Posterior cingulate gyrus (tissue), 11 donors: ENCODE measurements at regions not wholly inside any gene's neighbourhood (a gene's known extent, or its start where the extent isn't known, plus 50 kb on each side); places are given as distances from the start of the nearest gene placed in this dataset.

Source experiments
- DNase-seq, 10 donors: peaks; one replicate each; pipeline versions ENCODE4 v3.0.0 to v3.0.0-alpha.2; 2020 to 2021; ENCODE audit warnings: mixed read lengths in 3 of 10
- intact Hi-C: fragments of 100-400 bp; cut with DNase I; formaldehyde crosslinking; loops from one replicate; pipeline ENCODE4 v1.15.1; 2023

DNA sequence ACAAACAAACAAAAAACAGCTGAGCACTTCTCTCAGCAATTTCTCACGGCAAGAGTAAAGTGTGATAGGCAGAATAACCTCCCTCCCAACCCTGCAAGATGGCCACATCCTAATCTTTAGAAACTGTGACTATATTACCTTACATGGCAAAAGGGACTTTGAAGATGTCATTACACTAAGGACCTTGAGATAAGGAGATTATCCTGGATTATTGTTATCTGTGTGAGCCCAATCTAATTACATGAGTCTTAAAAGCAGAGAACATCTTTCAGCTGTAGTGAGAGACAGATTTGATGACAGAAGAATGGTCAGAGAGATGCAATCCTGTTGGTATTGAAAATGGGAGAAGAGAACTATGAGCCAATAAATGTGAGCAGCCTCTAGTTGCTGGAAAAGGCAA lies 347.9 kb downstream of the CDH9 start:
- DNase-seq, result no peak
- intact Hi-C loops, result no loop called here

DNA sequence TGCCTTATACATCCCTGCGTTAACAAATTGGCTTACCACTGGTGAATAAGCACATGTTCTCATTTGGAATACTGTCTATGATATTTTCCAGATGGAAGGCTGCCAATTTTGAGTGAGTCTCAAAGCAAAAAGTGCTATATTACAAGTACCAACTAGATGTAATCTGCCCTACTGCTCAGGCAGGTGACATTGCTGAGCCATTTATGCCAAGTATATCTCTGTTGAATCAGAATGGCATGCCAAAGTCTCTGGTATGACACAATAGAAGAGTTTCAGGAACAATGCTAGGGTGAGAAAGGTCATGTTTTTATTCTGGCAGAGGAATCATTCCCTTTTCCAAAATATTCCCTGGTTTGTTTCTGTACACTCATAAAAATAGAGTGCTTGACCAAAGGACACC lies 356.5 kb downstream of the CDH9 start:
- no peak for DNase-seq
- intact Hi-C loops, result no loop called here

DNA sequence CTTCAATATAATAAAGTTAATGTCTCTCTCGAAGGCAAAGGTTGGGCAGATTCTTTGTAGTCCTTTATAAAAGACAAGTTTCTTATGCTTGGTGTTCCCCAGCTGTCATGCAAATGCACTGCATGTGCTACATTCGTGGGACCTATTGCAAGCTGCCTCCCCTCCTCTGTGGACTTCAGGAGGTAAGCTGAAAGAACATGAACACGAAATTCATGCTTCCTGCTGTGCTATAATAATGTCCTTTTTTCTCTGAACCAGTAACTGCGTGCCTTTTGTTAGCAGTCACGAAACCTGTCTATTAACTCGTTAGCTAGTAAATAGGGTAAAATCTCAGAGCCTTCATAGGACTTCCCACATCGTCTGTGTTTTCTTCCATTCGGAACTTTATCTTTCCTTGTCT lies 363.5 kb downstream of the CDH9 start:
- DNase-seq, result no peak
- intact Hi-C loops, result no loop called here

DNA sequence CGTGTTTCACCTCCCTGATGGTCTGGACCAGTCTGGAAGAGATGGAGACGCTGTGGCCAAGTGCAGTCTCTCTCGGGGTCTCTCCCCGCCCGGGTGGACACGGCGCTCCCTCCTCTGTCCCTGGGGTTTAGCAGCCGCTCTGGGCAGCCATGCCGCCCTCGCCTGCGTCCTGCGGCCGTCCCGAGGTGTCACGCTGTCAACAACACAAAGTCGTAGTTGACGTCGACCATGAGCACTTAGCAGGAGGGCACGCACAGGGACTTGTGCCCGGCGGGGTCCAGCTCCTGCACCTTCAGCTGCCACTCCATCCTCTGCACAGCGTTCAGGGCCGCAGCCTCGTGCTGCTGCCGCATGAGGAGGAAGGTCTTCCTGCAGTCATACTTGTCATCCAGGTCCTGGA lies 368.9 kb downstream of the CDH9 start:
- DNase-seq, result peak in 3 of 10 donors; percentile 66 to 79 (median 74)
- intact Hi-C loops, result no loop called here

DNA sequence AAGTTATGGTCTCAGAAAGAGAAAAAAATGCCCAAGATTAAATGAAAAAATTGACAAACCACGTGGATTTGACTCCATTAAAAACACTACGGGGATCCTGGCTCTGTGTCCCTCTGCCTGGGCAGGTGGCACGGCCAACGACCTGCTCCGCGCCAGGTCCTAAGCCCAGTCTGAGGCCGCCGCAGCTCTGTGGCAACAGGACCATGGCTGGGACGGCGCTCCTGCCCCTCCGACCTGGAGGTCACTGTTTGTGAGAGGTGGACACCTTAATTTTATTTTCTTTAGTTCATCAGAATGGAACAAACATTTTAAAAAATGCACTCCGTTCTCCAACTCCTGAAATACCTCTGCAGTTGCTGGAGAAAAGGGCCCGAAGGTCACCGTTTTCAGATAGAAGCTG lies 369.4 kb downstream of the CDH9 start:
- intact Hi-C loops, result no loop called here
- peak in 1 of 10 donors; percentile 60 for DNase-seq

DNA sequence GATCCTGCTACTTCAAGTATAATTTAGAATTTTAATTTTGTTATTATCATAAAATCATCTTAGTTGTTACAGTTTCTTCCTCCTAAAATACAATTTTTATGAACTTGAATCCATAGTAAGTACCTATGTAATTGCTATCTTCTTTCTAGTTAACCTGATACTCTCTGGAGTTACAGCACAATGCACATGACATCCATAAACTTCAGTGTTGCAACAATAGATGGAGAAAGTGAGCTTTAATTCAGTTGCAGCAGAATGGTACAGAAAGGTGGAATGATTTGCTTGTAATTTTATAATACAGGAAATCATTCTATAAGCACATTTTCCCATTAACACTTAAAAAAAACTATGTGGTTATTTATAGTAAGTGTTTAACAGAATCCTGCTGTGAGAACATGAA lies 372.0 kb downstream of the CDH9 start:
- DNase-seq, result no peak
- intact Hi-C loops, result no loop called here

DNA sequence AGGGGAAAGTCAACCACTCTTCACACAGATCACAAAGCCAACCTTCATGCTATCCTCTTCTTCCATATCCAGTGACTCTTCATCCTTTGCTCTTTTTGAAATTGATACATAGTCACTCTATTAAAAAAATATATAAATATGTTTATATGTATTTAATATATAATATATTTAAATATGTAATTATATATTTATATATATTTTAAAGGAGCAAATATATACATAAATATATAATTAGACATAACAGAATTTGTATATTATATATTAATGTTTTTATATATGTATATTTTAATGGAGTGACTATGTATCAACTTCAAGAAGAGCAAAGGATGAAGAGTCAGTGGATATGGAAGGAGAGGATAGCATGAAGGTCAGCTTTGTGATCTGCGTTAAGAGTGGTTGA lies 374.9 kb downstream of the CDH9 start:
- no peak for DNase-seq
- intact Hi-C loops, result no loop called here

DNA sequence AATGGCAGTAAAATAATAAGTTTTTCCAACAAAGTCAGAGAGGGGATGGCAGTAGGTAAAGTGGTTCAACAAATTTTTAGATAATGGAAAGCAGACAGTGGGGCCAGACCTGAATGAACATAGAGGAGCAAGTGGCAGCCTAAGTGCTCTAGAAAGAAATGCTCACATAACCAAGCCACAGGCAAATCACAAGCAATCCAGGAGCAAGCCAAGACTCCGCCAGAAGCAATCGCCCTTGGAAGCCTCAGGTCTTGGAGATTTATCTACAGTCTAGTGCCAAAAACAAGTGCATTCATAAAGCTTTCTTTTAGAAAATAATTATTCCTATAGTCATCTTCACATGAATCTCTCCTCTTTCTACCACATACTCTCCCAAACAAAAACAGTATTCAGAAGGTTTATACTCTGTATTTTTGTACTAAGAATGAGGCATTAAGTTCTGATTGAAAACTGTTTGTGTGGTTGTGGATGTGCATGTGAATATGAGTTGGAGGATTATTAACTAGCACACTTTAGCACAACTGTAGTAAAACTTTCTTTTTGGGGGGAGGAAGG lies 375.5 kb downstream of the CDH9 start:
- no peak for DNase-seq
- intact Hi-C loops, result no loop called here

DNA sequence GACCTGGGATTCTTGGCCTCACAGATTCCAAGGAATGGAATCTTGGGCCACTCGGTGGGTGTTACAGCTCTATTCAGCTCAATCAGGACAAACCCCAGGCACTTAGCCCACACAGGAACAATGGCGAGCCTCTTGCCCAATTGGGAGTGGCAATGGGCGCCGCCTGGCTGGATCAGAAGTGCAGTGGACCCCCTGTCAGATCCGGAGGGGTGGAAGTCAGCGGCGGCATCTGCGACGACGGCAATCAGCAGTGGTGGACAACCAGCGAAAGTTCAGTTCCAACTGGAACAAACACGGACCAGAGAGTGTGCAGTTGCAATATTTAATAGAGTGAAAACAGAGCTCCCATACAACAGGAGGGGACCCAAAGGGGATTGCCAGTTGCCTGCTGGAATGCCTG lies 378.3 kb downstream of the CDH9 start:
- DNase-seq, result peak in 1 of 10 donors; percentile 78
- intact Hi-C loops, result no loop called here

DNA sequence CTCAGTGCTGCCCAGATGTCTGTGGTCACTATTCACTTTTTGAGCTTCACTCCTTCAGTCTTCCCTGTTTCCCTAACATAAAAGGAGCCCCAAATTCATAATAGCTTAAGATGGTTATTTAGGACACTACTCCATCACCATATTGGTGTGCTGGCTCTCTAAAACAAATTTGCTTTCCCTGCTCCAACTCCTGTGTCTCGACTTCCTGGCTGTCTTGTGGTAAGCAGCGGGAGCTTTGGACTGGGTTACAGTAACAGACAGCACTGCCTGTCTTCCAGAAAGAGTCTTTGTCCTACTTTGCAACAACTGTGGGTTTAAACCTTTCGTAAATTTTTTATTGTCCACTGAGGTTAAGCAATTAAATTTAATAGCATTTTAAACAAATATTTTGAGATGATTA lies 389.4 kb downstream of the CDH9 start:
- DNase-seq, result no peak
- intact Hi-C loops, result no loop called here

DNA sequence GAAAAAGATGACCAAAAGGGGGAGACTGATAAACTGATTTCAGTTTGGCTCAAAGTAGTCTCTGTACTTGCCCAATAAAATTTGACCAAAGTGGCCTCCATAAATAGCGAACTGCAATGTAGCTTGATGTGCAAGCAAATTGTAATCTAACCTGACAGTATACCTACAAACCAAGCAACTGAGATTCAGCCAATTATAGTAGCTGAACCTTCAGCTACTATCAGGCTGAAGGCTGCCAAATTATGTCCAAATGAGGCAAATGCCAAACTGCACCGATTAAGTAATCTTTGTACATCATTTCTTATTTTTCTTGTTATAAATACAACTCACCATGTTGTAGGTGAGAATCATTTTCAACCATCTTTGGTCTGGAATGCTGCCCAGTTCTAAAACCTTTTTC lies 390.6 kb downstream of the CDH9 start:
- intact Hi-C loops, result no loop called here
- no peak for DNase-seq

DNA sequence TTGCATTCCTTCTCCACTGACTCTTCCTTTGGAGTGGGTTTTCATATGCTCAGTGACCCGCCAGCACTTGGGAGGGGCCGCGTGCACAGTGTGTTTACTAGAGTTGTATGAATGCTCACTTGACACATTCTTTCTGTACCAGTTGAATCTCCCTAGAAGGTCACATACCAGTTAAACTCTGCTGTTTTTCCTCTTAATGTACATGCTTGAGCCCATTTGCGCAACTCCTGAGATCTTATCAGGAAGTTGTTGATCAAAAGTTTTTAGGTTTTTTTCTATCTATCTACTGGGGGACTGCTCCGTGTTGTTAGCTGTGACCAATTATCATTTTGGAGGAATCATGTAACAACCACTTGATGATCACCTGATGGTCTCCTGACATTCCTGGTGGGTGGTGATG lies 392.7 kb downstream of the CDH9 start:
- DNase-seq, result no peak
- intact Hi-C loops, result no loop called here

DNA sequence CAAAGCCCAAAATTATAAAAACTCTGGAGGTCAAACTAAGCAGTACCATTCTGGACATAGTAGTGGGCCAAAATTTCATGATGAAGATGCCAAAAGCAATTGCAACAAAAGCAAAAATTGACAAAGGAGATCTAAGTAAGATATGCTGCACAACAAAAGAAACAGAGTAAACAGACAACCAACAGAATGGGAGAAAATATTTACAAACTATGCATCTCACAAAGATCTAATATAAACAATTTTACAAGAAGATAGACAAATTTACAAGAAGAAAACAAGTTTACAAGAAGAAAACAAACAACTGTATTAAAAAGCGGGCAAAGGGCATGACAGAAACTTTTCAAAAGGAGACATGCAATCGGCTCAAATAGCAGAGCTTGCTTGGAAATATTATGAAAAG lies 396.9 kb downstream of the CDH9 start:
- intact Hi-C loops, result no loop called here

DNA sequence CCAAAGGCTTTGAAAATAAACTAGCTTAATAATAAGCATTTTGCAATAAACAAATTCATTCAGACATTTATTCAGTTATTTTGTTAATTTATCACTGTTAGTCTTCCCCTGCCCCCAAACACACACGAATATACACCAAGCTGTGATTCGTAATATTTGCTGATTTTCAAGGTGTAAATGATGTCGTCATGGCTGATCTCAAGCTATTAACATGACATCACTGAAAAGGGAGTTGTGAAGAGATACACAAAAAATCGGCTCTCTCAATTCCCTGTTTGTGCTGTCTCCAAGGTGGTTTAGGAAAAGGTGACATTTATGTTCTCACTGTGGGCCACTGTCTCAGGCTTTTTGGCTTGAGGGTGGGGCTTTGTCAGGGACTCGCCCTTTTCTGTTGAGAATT lies 413.3 kb downstream of the CDH9 start:
- intact Hi-C loops, result no loop called here
- DNase-seq, result no peak

More for the DNA sequence above, 396.9 kb downstream of the CDH9 start:
- no peak for DNase-seq

DNA sequence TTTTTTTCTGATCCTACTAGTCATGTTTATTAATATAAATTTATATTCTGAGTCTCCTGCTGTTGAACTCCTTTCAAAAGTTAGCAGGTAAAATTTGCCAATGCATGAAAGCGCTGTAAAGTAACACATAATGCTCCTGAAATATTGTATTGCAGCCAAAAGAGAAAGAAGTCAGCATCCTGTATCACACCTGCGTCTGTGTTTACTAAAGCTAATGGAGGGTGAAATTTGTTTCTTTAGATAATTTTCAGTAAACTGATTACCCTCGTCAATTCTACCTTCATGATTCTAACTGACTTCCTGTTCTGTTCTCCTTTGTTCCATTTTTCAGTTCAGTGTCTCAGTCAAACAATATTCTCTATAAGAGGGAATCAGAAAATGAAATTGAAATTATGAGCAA lies 415.4 kb downstream of the CDH9 start:
- DNase-seq, result no peak
- intact Hi-C loops, result no loop called here

DNA sequence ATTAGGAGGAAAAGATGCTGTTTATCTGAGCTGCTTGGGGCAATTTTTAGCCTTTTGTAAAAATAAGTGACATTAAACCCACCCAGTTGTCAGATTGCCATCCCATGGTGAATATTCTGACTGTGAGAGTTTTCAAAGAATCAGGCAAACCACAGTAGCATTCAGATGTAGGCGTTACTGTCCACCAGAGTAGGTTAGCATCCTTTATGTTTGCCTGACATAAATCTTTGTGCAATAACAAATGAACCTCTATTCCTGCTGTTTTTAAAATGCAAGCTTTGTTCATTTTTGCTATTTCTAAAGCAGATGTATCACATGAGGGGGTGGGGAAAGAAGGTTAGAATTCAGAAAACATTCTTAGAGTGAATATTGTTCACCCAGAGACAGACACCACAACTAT lies 427.8 kb downstream of the CDH9 start:
- intact Hi-C loops, result no loop called here
- no peak for DNase-seq

DNA sequence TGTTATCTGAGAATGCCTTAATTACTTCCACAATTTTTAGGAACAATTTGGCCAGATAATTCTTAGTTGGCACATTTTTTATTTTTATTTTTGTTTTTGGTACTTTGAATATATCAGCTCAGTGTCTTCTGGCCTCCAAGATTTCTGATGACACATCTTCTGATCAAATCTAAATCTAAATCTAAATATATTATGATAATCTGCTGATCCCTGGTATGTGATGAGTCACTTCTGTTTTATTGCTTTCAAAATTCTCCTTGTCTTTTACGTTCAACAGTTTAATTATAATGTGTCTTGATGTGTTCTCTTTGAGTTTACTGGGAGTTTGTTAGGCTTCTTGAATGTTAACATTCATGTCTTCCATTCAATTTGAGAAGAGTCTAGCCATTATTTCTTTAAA lies 436.8 kb downstream of the CDH9 start:
- intact Hi-C loops, result no loop called here
- no peak for DNase-seq

DNA sequence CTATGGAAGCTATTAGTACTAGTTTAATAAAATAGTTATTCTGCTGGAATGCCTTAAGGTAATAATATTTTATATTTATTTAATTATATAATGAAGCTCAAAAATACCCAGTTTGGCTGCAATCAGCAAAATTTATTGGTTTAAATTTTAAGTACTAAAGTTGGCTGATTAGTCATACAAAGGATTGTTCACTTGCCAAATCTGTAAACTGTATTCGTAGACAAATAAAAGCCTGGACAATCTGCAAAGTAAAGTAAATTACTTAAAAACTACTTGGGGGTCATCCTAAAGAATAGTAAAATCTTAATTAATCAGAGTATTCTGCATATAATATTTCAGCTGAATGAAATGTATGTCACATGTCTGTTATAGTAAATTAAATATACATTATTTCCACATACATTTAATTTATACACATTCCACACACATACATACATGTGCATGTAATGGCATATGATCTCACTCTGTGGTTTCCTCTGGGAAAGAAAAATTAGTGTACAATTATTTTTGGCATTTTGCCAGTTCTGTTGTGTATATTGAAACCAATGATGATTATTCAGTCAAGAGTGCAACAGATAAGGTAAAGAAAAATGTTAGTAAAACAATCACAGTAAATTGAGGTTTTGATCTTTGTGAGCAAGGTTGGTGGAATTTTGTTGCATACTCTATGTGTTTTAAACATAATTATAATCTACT lies 455.9 kb downstream of the CDH9 start:
- DNase-seq, result no peak
- intact Hi-C loops, result no loop called here

DNA sequence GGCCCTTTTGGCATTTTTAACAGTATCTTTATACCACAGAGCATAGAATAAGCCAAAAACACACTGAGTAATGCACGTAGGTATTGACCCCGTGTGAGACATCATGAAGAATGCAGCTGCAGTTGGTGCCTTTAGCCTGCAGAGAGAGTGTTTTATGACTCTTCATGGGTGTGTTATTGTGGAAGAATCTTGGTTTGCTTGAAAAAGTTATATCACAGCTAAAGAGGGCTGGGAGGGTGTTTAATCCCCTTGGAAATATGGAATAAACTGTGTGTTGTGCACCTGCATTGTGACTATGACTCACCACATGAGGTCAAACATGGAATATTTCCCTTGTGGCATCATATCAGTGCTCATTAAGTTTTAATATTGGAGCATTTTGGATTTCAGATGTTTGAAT lies 458.7 kb downstream of the CDH9 start:
- intact Hi-C loops, result no loop called here
- no peak for DNase-seq

DNA sequence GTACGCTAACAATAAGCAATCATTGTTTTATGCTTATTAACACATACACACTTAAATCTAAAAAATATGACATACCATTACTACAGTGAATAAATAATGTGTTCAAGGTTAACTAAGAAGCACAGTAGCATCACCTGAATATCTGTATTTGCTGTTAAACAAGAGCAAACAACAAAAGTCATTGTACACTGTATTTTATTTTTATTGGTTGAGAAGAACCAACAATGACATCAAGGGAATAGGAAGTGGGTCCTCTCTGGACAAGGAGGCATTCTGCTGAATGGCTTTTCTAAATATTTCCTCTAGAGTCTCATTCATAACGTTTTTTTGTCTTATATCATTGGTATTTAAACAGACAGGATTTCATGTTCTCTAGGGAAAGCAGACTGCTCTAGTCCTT lies 460.4 kb downstream of the CDH9 start:
- no peak for DNase-seq
- intact Hi-C loops, result no loop called here

DNA sequence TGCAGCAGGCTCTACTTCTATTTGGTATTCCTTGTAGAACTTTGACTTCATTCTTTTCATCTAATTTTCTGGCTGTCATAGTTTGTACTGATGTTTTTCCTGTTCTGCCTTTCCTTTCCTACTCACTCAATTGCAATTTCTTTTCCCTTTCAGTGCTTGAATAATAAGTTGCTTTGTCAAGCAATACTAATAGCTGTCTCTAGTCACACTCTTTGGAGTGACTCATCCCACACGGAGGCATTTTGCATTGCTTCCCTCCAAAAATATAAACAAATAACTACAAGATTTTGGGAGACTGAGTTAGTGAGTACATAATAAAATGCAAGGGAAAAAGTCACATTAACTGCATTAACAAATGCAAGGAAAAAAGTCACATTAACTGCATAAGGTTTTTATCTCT lies 465.9 kb downstream of the CDH9 start:
- intact Hi-C loops, result no loop called here
- no peak for DNase-seq

DNA sequence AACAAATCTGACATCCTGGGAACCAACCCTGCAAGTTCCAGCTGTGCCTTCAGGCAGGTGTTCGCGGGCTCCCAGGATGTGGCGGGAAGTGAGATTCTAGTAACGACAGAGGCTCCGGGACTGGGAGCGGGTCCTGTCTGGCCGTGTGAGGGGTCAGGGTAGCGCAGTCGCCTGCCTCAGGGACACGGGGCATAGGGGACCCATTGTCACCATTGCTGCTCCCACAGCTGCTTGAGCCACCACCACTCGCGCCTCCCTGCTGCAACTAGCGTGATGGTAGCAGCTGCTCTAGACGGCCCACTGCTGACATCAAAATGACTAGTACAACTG lies 468.5 kb downstream of the CDH9 start:
- DNase-seq, result peak in 3 of 10 donors; percentile 44 to 51 (median 51)
- intact Hi-C loops, result no loop called here
